SU-DHL-6 (cell line): ENCODE measurements at regions not wholly inside any gene's neighbourhood (a gene's known extent, or its start where the extent isn't known, plus 50 kb on each side); places are given as distances from the start of the nearest gene placed in this dataset.

Experiments used
- CTCF ChIP-seq: fragments of 200-600 bp; sonication (generic); IDR thresholded peaks from one replicate; pipeline ENCODE4 v1.5.1; 2017; ENCODE audit warnings: antibody characterized with exemption, mild to moderate bottlenecking, low read length, moderate library complexity; ENCODE audit not compliant: insufficient read depth, poor library complexity, severe bottlenecking
- EZH2phosphoT487 ChIP-seq: fragments of 200-600 bp; sonication (generic), shearing (Covaris generic); conservative IDR thresholded peaks from 2 replicates; pipeline ENCODE4 v1.6.1; 2018; ENCODE audit warnings: mild to moderate bottlenecking, antibody characterized with exemption, low read length, moderate library complexity, mixed read lengths

GRCh38 chr2:146031158-146031557 lies 1511.2 kb upstream of the ZEB2 start:
- TF ChIP-seq CTCF = no peak
- TF ChIP-seq EZH2phosphoT487 = no peak
